ENCODE measurements at regions not wholly inside any gene's neighbourhood (a gene's known extent, or its start where the extent isn't known, plus 50 kb on each side); places are given as distances from the start of the nearest gene placed in this dataset.
"Not testable (repeated sequence)": the region's sequence is repeated elsewhere in the genome, so short reads cannot be mapped to it uniquely, and the experiment has no call there.

DNA sequence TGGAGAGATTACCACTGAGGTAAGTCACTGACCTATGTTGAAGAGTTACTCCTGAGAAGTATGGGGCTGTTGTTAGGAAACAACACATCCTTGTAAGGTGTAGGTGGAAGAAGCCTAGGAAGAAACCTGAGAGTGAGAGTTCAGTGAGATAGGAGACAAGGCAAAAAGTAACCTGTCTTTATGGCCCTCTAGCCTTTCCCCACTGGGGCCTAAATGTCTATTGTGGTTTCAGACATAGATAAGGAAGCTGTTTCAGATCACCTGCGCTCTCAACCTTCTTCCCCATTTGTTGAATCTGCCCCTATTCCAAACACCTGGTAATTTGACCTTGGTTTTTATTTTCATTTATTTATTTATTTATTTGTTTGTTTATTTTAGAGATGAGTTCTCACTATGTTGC lies 397.1 kb upstream of the RORB start:
- no peak overlapping the region for H4K8ac ChIP-seq (ENCODE audit: low read depth in 2 of 2, low read length in 2 of 2)
- ATAC-seq (ENCODE audit: low read depth) (no peak), DNase-seq (no peak)
- no peak overlapping the region for H2BK120ac ChIP-seq (ENCODE audit: low read depth, low read length)
- H2BK20ac ChIP-seq (ENCODE audit: low read depth, low read length) = no peak overlapping the region
- H3K4me1 ChIP-seq (ENCODE audit: control insufficient read depth, insufficient read depth, low read length) = no peaks in the 10 kb centered on the region
- no peak overlapping the region for H3K4me2 ChIP-seq (ENCODE audit: low read depth, low read length)
- TF ChIP-seq MAZ (IDR thresholded peaks at IDR 0.05; ENCODE audit: borderline replicate concordance, low read depth, low read length) (no peak), MAFK (IDR thresholded peaks at IDR 0.05; ENCODE audit: low read depth, low read length) (no peak), POLR2A (IDR thresholded peaks at IDR 0.05; ENCODE audit: low read depth, low read length) (no peak), SMC3 (IDR thresholded peaks at IDR 0.05; ENCODE audit: low read depth, low read length) (no peak), FOS (IDR thresholded peaks at IDR 0.05; ENCODE audit: low read depth, low read length) (no peak), RCOR1 (IDR thresholded peaks at IDR 0.05; ENCODE audit: insufficient replicate concordance, low read length) (no peak), CEBPB (IDR thresholded peaks at IDR 0.05; ENCODE audit: low read depth, low read length) (no peak), NFE2L2 (IDR thresholded peaks at IDR 0.05; ENCODE audit: low read depth, low read length) (no peak), MXI1 (IDR thresholded peaks at IDR 0.05; ENCODE audit: borderline replicate concordance, low read depth, low read length) (no peak)
- TF ChIP-seq, protein P1, sequence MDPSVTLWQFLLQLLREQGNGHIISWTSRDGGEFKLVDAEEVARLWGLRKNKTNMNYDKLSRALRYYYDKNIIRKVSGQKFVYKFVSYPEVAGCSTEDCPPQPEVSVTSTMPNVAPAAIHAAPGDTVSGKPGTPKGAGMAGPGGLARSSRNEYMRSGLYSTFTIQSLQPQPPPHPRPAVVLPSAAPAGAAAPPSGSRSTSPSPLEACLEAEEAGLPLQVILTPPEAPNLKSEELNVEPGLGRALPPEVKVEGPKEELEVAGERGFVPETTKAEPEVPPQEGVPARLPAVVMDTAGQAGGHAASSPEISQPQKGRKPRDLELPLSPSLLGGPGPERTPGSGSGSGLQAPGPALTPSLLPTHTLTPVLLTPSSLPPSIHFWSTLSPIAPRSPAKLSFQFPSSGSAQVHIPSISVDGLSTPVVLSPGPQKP (IDR thresholded peaks at IDR 0.05; ENCODE audit: borderline replicate concordance, low read depth, low read length) = no peak
- no peak overlapping the region for H3K14ac ChIP-seq (replicated peaks; ENCODE audit: low read depth, low read length)
- intact Hi-C loops (cut with micrococcal nuclease) (no loop called here), in situ Hi-C loops (cut with MboI; ENCODE audit: low sequenced_read_pairs) (no loop called here), dilution Hi-C loops (cut with HindIII; ENCODE audit: low sequenced_read_pairs, unreplicated experiment) (no loop called here)
- no peaks in the 10 kb centered on the region for H3K36me3 ChIP-seq (ENCODE audit: control insufficient read depth, insufficient read depth, low read length)
- no peak overlapping the region for H3K27ac ChIP-seq (ENCODE audit: insufficient read depth, low read length)
- no peak overlapping the region for H4K91ac ChIP-seq (ENCODE audit: insufficient read depth, low read depth, low read length)
- H2AK5ac ChIP-seq (ENCODE audit: low read depth, low read length) = no peak overlapping the region
- ChIA-PET CTCF (no interaction called here), POLR2A (ENCODE audit: unreplicated experiment) (no interaction called here)
- no peak overlapping the region for H3K18ac ChIP-seq (ENCODE audit: low read depth, low read length)
- H4K5ac ChIP-seq (ENCODE audit: low read depth, low read length) = no peak overlapping the region
- no peak overlapping the region for H2BK15ac ChIP-seq (ENCODE audit: low read depth, low read length)
- BruUV-seq (replicated peaks) = no TSS peak
- H3K27me3 ChIP-seq (ENCODE audit: control insufficient read depth, insufficient read depth, low read length) = no peaks in the 10 kb centered on the region
- no peak overlapping the region for H3K9ac ChIP-seq (ENCODE audit: low read depth, low read length)
- H2AFZ ChIP-seq (replicated peaks; ENCODE audit: low read length, poor library complexity) = no peak overlapping the region
- no CpG with 5 or more reads among the region's 1 CpG for WGBS, 2 experiments (ENCODE audit: extremely low coverage in 2 of 2, insufficient read length in 1 of 2)
- H3K23ac ChIP-seq (ENCODE audit: low read depth, low read length) = no peak overlapping the region
- H3K9me3 ChIP-seq (ENCODE audit: control insufficient read depth, insufficient read depth, low read length) = no peaks in the 10 kb centered on the region
- no peak overlapping the region for H2AK9ac ChIP-seq (replicated peaks; ENCODE audit: low read depth, low read length, poor library complexity)
- no peak overlapping the region for H3K4ac ChIP-seq (ENCODE audit: low read depth, low read length)
- H3K79me1 ChIP-seq (ENCODE audit: low read depth in 1 of 2, low read length in 2 of 2) = no peaks in the 10 kb centered on the region
- H4K20me1 ChIP-seq (ENCODE audit: insufficient read depth, low read length) = no peaks in the 10 kb centered on the region
- no peaks in the 10 kb centered on the region for H3K9me1 ChIP-seq (ENCODE audit: insufficient read depth, low read length)
- H3K56ac ChIP-seq (ENCODE audit: extremely low read depth, insufficient read depth, low read length) = no peak overlapping the region
- H2BK5ac ChIP-seq (ENCODE audit: low read depth, low read length, poor library complexity, severe bottlenecking) = no peak overlapping the region
- H3K4me3 ChIP-seq (ENCODE audit: insufficient read depth, low read depth, low read length) = no peak overlapping the region

DNA sequence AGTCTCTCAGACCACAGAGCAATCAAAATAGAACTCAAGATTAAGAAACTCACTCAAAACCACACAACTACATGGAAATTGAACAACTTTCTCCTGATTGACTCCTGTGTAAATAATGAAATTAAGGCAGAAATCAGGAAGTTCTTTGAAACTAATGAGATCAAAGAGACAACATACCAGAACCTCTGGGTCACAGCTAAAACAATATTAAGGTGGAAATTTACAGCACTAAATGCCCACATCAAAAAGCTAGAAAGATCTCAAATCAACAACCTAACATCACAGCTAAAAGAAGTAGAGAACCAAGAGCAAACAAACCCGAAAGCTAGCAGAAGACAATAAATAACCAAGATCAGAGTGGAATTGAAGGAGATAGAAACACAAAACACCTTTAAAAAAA lies 395.0 kb upstream of the RORB start:
- H2AK5ac ChIP-seq (ENCODE audit: low read depth, low read length); H3K4me3 ChIP-seq (ENCODE audit: insufficient read depth, low read depth, low read length); H3K23ac ChIP-seq (ENCODE audit: low read depth, low read length); H3K4me2 ChIP-seq (ENCODE audit: low read depth, low read length); H3K27ac ChIP-seq (ENCODE audit: insufficient read depth, low read length); dilution Hi-C loops (cut with HindIII; ENCODE audit: low sequenced_read_pairs, unreplicated experiment); in situ Hi-C loops (cut with MboI; ENCODE audit: low sequenced_read_pairs); H3K9ac ChIP-seq (ENCODE audit: low read depth, low read length); ATAC-seq (ENCODE audit: low read depth); POLR2A ChIA-PET (ENCODE audit: unreplicated experiment); DNase-seq; H3K9me1 ChIP-seq (ENCODE audit: insufficient read depth, low read length); H2BK5ac ChIP-seq (ENCODE audit: low read depth, low read length, poor library complexity, severe bottlenecking); H4K91ac ChIP-seq (ENCODE audit: insufficient read depth, low read depth, low read length); H4K20me1 ChIP-seq (ENCODE audit: insufficient read depth, low read length); H4K8ac ChIP-seq (ENCODE audit: low read depth in 2 of 2, low read length in 2 of 2); BruUV-seq (replicated peaks); H2BK15ac ChIP-seq (ENCODE audit: low read depth, low read length); H2BK20ac ChIP-seq (ENCODE audit: low read depth, low read length); H3K4ac ChIP-seq (ENCODE audit: low read depth, low read length); H2AFZ ChIP-seq (replicated peaks; ENCODE audit: low read length, poor library complexity); H3K79me1 ChIP-seq (ENCODE audit: low read depth in 1 of 2, low read length in 2 of 2); intact Hi-C loops (cut with micrococcal nuclease); H3K4me1 ChIP-seq (ENCODE audit: control insufficient read depth, insufficient read depth, low read length); H3K14ac ChIP-seq (replicated peaks; ENCODE audit: low read depth, low read length); H4K5ac ChIP-seq (ENCODE audit: low read depth, low read length); H3K36me3 ChIP-seq (ENCODE audit: control insufficient read depth, insufficient read depth, low read length); H2AK9ac ChIP-seq (replicated peaks; ENCODE audit: low read depth, low read length, poor library complexity); H3K56ac ChIP-seq (ENCODE audit: extremely low read depth, insufficient read depth, low read length); H3K9me3 ChIP-seq (ENCODE audit: control insufficient read depth, insufficient read depth, low read length); H3K18ac ChIP-seq (ENCODE audit: low read depth, low read length); H3K27me3 ChIP-seq (ENCODE audit: control insufficient read depth, insufficient read depth, low read length); H2BK120ac ChIP-seq (ENCODE audit: low read depth, low read length): not testable (repeated sequence)
- CTCF ChIA-PET = interaction anchor here (0.6 kb wide), 1 partner anchor 53 kb away, joined by 4 read pairs; no protein-coding TSS in a partner anchor
- no CpG with 5 or more reads among the region's 1 CpG for WGBS, 2 experiments (ENCODE audit: extremely low coverage in 2 of 2, insufficient read length in 1 of 2)

Measured in IMR-90 (cell line).